Ascending aorta (tissue), 2 donors: ENCODE measurements at regions not wholly inside any gene's neighbourhood (a gene's known extent, or its start where the extent isn't known, plus 50 kb on each side); places are given as distances from the start of the nearest gene placed in this dataset.

ENCODE experiments used
- DNase-seq, 2 donors: peaks; one replicate each; pipeline ENCODE4 v3.0.0-alpha.2; 2019; ENCODE audit warnings: low spot score in 2 of 2
- H3K27ac ChIP-seq, 2 donors: fragments of 200-600 bp; sonication (generic); one replicate each; pipeline ENCODE4 v1.5.1; 2016 to 2017; ENCODE audit warnings: mild to moderate bottlenecking in 1 of 2
- H3K27me3 ChIP-seq: fragments of 200-600 bp; sonication (generic); one replicate; pipeline ENCODE4 v1.5.1; 2017
- H3K36me3 ChIP-seq, 2 donors: fragments of 200-600 bp; sonication (generic); one replicate each; pipeline ENCODE4 v1.5.1; 2016
- H3K4me1 ChIP-seq, 2 donors: fragments of 200-600 bp; sonication (generic); one replicate each; pipeline ENCODE4 v1.5.1; 2016 to 2017; ENCODE audit warnings: mild to moderate bottlenecking in 1 of 2
- H3K4me3 ChIP-seq, 2 donors: fragments of 200-600 bp; sonication (generic); one replicate each; pipeline ENCODE4 v1.5.1; 2016 to 2017; ENCODE audit warnings: mild to moderate bottlenecking in 1 of 2
- H3K9me3 ChIP-seq, 2 donors: fragments of 200-600 bp; sonication (generic); one replicate each; pipeline ENCODE4 v1.5.1; 2016
- intact Hi-C: fragments of 100-400 bp; cut with DNase I; formaldehyde crosslinking; loops from one replicate; pipeline ENCODE4 v1.15.1; 2023
- TF ChIP-seq, protein P1 (sequence below), 3 experiments: fragments of 200-600 bp in 2 of 3; fragments of 450-650 bp in 1 of 3; sonication (generic) in 2 of 3; IDR thresholded peaks; one replicate each; pipeline ENCODE4 v1.5.1; 2016 to 2019; ENCODE audit warnings: antibody characterized with exemption in 3 of 3, mild to moderate bottlenecking in 1 of 3, moderate library complexity in 1 of 3

- Histone ChIP-seq H3K27ac (no peak overlapping the region), H3K36me3 (no peaks in the 10 kb centered on the region), H3K4me3 (no peak overlapping the region), H3K27me3 (no peaks in the 10 kb centered on the region), H3K9me3 (no peaks in the 10 kb centered on the region), H3K4me1 (no peaks in the 10 kb centered on the region)
- intact Hi-C loops = no loop called here
- TF ChIP-seq, protein P1, sequence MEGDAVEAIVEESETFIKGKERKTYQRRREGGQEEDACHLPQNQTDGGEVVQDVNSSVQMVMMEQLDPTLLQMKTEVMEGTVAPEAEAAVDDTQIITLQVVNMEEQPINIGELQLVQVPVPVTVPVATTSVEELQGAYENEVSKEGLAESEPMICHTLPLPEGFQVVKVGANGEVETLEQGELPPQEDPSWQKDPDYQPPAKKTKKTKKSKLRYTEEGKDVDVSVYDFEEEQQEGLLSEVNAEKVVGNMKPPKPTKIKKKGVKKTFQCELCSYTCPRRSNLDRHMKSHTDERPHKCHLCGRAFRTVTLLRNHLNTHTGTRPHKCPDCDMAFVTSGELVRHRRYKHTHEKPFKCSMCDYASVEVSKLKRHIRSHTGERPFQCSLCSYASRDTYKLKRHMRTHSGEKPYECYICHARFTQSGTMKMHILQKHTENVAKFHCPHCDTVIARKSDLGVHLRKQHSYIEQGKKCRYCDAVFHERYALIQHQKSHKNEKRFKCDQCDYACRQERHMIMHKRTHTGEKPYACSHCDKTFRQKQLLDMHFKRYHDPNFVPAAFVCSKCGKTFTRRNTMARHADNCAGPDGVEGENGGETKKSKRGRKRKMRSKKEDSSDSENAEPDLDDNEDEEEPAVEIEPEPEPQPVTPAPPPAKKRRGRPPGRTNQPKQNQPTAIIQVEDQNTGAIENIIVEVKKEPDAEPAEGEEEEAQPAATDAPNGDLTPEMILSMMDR (IDR thresholded peaks at IDR 0.05) = no peak
- DNase-seq = no peak
These were observed 212.3 kb downstream of the BCL11A start for GRCh38 chr2:60341151-60341550.

GRCh38 chr2:60339286-60339685 lies 214.2 kb downstream of the BCL11A start:
- H3K4me1 ChIP-seq = no peaks in the 10 kb centered on the region
- H3K36me3 ChIP-seq = no peaks in the 10 kb centered on the region
- H3K4me3 ChIP-seq = no peak overlapping the region
- intact Hi-C loops = no loop called here
- H3K27ac ChIP-seq = no peak overlapping the region
- no peaks in the 10 kb centered on the region for H3K27me3 ChIP-seq
- H3K9me3 ChIP-seq = no peaks in the 10 kb centered on the region
- TF ChIP-seq, protein P1 (IDR thresholded peaks at IDR 0.05) = no peak
- DNase-seq = no peak

DNA sequence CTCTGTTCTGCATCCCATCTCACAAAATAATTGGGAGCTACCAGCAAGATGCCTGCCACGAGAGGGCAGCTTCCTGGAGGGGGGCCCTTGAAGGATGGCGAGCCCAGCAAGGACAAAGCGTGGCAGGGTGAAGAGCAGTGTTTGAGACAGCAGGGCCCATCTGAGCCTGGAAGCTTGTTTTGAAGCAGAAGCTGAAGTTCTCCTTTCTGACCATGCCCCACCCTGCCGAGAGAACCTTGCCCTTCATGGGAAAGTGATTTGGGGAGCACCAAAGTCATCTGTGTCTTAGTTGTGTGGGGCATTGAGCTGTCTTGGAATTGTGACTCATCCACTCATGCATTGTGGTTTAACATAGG lies 216.3 kb downstream of the BCL11A start:
- H3K27me3 ChIP-seq = no peaks in the 10 kb centered on the region
- intact Hi-C loops = no loop called here
- H3K9me3 ChIP-seq = no peaks in the 10 kb centered on the region
- H3K4me3 ChIP-seq = no peak overlapping the region
- DNase-seq = no peak
- TF ChIP-seq, protein P1 (IDR thresholded peaks at IDR 0.05) = no peak
- H3K36me3 ChIP-seq = no peaks in the 10 kb centered on the region
- H3K4me1 ChIP-seq = no peaks in the 10 kb centered on the region
- no peak overlapping the region for H3K27ac ChIP-seq

GRCh38 chr2:60336442-60337141 lies 216.9 kb downstream of the BCL11A start:
- DNase-seq = no peak
- H3K27ac ChIP-seq = no peak overlapping the region
- H3K27me3 ChIP-seq = no peaks in the 10 kb centered on the region
- no peaks in the 10 kb centered on the region for H3K36me3 ChIP-seq
- H3K4me3 ChIP-seq = no peak overlapping the region
- TF ChIP-seq, protein P1 (IDR thresholded peaks at IDR 0.05) = no peak
- intact Hi-C loops = no loop called here
- H3K9me3 ChIP-seq = no peaks in the 10 kb centered on the region
- no peaks in the 10 kb centered on the region for H3K4me1 ChIP-seq

DNA sequence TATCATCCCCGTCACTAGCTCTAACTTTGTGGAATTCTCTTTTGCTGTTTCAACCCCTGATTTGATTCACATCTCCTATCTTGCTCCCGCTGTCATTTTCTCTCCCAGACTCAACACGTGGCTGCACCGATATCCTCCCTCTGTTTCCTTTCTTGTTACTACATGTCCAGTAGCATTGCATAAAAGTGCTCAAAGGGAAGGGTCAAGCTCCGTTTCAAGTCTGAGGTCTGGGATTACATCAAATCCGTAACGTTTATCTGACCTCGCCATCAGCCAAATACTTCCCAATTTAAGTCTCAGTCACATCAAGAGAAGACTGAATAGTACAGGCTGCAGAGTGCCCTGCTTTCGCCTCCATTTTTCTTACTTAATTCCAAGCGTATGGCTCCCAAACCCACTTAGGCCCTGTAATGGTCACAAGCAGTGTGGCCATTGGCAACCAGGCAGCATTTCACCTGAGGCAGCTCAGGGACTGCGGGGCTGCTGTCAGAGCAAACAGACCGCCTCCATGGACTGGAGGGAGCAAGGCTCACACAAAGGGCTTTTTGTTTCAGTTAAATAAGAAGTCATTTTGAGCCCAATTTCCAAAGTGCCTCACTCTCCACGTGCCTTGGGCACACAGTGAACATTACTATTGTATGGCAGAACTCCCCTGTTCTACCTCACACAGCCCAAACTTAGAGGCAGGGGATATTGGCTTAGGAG lies 217.8 kb downstream of the BCL11A start:
- DNase-seq = no peak

More for the DNA sequence above, 217.8 kb downstream of the BCL11A start:
- H3K27me3 ChIP-seq = no peaks in the 10 kb centered on the region
- no peaks in the 10 kb centered on the region for H3K9me3 ChIP-seq
- no peaks in the 10 kb centered on the region for H3K4me1 ChIP-seq
- H3K27ac ChIP-seq = no peak overlapping the region
- H3K4me3 ChIP-seq = no peak overlapping the region
- no peaks in the 10 kb centered on the region for H3K36me3 ChIP-seq
- TF ChIP-seq, protein P1 (IDR thresholded peaks at IDR 0.05) = no peak
- intact Hi-C loops = no loop called here
